ENCODE measurements at regions not wholly inside any gene's neighbourhood (a gene's known extent, or its start where the extent isn't known, plus 50 kb on each side); places are given as distances from the start of the nearest gene placed in this dataset.

GRCh38 chr5:100313657-100314056, 221.5 kb upstream of the FAM174A start:
- Mint-ChIP-seq H3K36me3 (ENCODE audit: low read depth) (no peaks in the 10 kb centered on the region), H3K27me3 (no peaks in the 10 kb centered on the region), H3K27ac (no peak overlapping the region), H3K4me1 (ENCODE audit: low read depth) (no peaks in the 10 kb centered on the region), H3K4me3 (no peak overlapping the region), H3K9me3 (peaks cover 13% of the 10 kb centered on the region)

- Mint-ChIP-seq H3K27ac (no peak overlapping the region), H3K9me3 (peaks cover 13% of the 10 kb centered on the region), H3K36me3 (ENCODE audit: low read depth) (no peaks in the 10 kb centered on the region), H3K4me3 (no peak overlapping the region), H3K27me3 (no peaks in the 10 kb centered on the region), H3K4me1 (ENCODE audit: low read depth) (no peaks in the 10 kb centered on the region)
Observed at GRCh38 chr5:100311806-100312205, 223.4 kb upstream of the FAM174A start.

- H3K27ac Mint-ChIP-seq: no peak overlapping the region
- H3K9me3 Mint-ChIP-seq: no peaks in the 10 kb centered on the region
- no peaks in the 10 kb centered on the region for H3K27me3 Mint-ChIP-seq
- H3K4me1 Mint-ChIP-seq (ENCODE audit: low read depth): no peaks in the 10 kb centered on the region
- no peak overlapping the region for H3K4me3 Mint-ChIP-seq
- H3K36me3 Mint-ChIP-seq (ENCODE audit: low read depth): no peaks in the 10 kb centered on the region
Observed at GRCh38 chr5:100306000-100306399, 229.2 kb upstream of the FAM174A start.

GRCh38 chr5:100303216-100303615, 232.0 kb upstream of the FAM174A start:
- H3K4me3 Mint-ChIP-seq: no peak overlapping the region
- H3K27ac Mint-ChIP-seq: no peak overlapping the region
- H3K4me1 Mint-ChIP-seq (ENCODE audit: low read depth): no peaks in the 10 kb centered on the region
- no peaks in the 10 kb centered on the region for H3K9me3 Mint-ChIP-seq
- no peaks in the 10 kb centered on the region for H3K27me3 Mint-ChIP-seq
- H3K36me3 Mint-ChIP-seq (ENCODE audit: low read depth): no peaks in the 10 kb centered on the region

GRCh38 chr5:100299261-100299660, 235.9 kb upstream of the FAM174A start:
- Mint-ChIP-seq H3K27ac (no peak overlapping the region), H3K27me3 (no peaks in the 10 kb centered on the region), H3K9me3 (no peaks in the 10 kb centered on the region), H3K36me3 (ENCODE audit: low read depth) (no peaks in the 10 kb centered on the region), H3K4me1 (ENCODE audit: low read depth) (no peaks in the 10 kb centered on the region), H3K4me3 (no peak overlapping the region)

GRCh38 chr5:100276071-100276470, 259.1 kb upstream of the FAM174A start:
- H3K4me3 Mint-ChIP-seq: no peak overlapping the region
- H3K27ac Mint-ChIP-seq: no peak overlapping the region
- no peaks in the 10 kb centered on the region for H3K9me3 Mint-ChIP-seq
- no peaks in the 10 kb centered on the region for H3K27me3 Mint-ChIP-seq
- no peaks in the 10 kb centered on the region for H3K4me1 Mint-ChIP-seq (ENCODE audit: low read depth)
- H3K36me3 Mint-ChIP-seq (ENCODE audit: low read depth): no peaks in the 10 kb centered on the region

GRCh38 chr5:100275631-100276030, 259.5 kb upstream of the FAM174A start:
- no peak overlapping the region for H3K4me3 Mint-ChIP-seq
- no peaks in the 10 kb centered on the region for H3K4me1 Mint-ChIP-seq (ENCODE audit: low read depth)
- no peaks in the 10 kb centered on the region for H3K36me3 Mint-ChIP-seq (ENCODE audit: low read depth)
- no peaks in the 10 kb centered on the region for H3K27me3 Mint-ChIP-seq
- H3K27ac Mint-ChIP-seq: no peak overlapping the region
- no peaks in the 10 kb centered on the region for H3K9me3 Mint-ChIP-seq

GRCh38 chr5:100273846-100274580, 261.2 kb upstream of the FAM174A start:
- no peaks in the 10 kb centered on the region for H3K36me3 Mint-ChIP-seq (ENCODE audit: low read depth)
- no peak overlapping the region for H3K4me3 Mint-ChIP-seq
- no peak overlapping the region for H3K27ac Mint-ChIP-seq
- H3K4me1 Mint-ChIP-seq (ENCODE audit: low read depth): no peaks in the 10 kb centered on the region
- no peaks in the 10 kb centered on the region for H3K9me3 Mint-ChIP-seq
- no peaks in the 10 kb centered on the region for H3K27me3 Mint-ChIP-seq

- H3K4me1 Mint-ChIP-seq (ENCODE audit: low read depth): no peaks in the 10 kb centered on the region
- H3K27me3 Mint-ChIP-seq: no peaks in the 10 kb centered on the region
- H3K36me3 Mint-ChIP-seq (ENCODE audit: low read depth): no peaks in the 10 kb centered on the region
- no peak overlapping the region for H3K27ac Mint-ChIP-seq
- H3K4me3 Mint-ChIP-seq: no peak overlapping the region
- no peaks in the 10 kb centered on the region for H3K9me3 Mint-ChIP-seq
Observed at GRCh38 chr5:100270023-100270771, 265.0 kb upstream of the FAM174A start.

GRCh38 chr5:100260968-100261367, 274.2 kb upstream of the FAM174A start:
- Mint-ChIP-seq H3K9me3 (no peaks in the 10 kb centered on the region), H3K4me3 (no peak overlapping the region), H3K4me1 (ENCODE audit: low read depth) (no peaks in the 10 kb centered on the region), H3K27ac (no peak overlapping the region), H3K36me3 (ENCODE audit: low read depth) (no peaks in the 10 kb centered on the region), H3K27me3 (no peaks in the 10 kb centered on the region)

GRCh38 chr5:100252944-100253343, 282.2 kb upstream of the FAM174A start:
- Mint-ChIP-seq H3K36me3 (ENCODE audit: low read depth) (no peaks in the 10 kb centered on the region), H3K4me3 (no peak overlapping the region), H3K4me1 (ENCODE audit: low read depth) (no peaks in the 10 kb centered on the region), H3K9me3 (no peaks in the 10 kb centered on the region), H3K27ac (no peak overlapping the region), H3K27me3 (no peaks in the 10 kb centered on the region)

- Mint-ChIP-seq H3K4me3 (no peak overlapping the region), H3K9me3 (no peaks in the 10 kb centered on the region), H3K36me3 (ENCODE audit: low read depth) (no peaks in the 10 kb centered on the region), H3K27ac (no peak overlapping the region), H3K4me1 (ENCODE audit: low read depth) (no peaks in the 10 kb centered on the region), H3K27me3 (no peaks in the 10 kb centered on the region)
Observed at GRCh38 chr5:100252037-100252436, 283.1 kb upstream of the FAM174A start.

- no peaks in the 10 kb centered on the region for H3K4me1 Mint-ChIP-seq (ENCODE audit: low read depth)
- H3K27me3 Mint-ChIP-seq: no peaks in the 10 kb centered on the region
- H3K4me3 Mint-ChIP-seq: no peak overlapping the region
- no peaks in the 10 kb centered on the region for H3K9me3 Mint-ChIP-seq
- H3K36me3 Mint-ChIP-seq (ENCODE audit: low read depth): no peaks in the 10 kb centered on the region
- no peak overlapping the region for H3K27ac Mint-ChIP-seq
Observed at GRCh38 chr5:100249884-100250269, 285.3 kb upstream of the FAM174A start.

- no peak overlapping the region for H3K4me3 Mint-ChIP-seq
- H3K9me3 Mint-ChIP-seq: no peaks in the 10 kb centered on the region
- H3K27me3 Mint-ChIP-seq: no peaks in the 10 kb centered on the region
- no peaks in the 10 kb centered on the region for H3K36me3 Mint-ChIP-seq (ENCODE audit: low read depth)
- no peaks in the 10 kb centered on the region for H3K4me1 Mint-ChIP-seq (ENCODE audit: low read depth)
- H3K27ac Mint-ChIP-seq: no peak overlapping the region
Observed at GRCh38 chr5:100249211-100249883, 285.8 kb upstream of the FAM174A start.

- Mint-ChIP-seq H3K9me3 (peaks cover 16% of the 10 kb centered on the region), H3K4me3 (no peak overlapping the region), H3K27ac (no peak overlapping the region), H3K36me3 (ENCODE audit: low read depth) (no peaks in the 10 kb centered on the region), H3K4me1 (ENCODE audit: low read depth) (no peaks in the 10 kb centered on the region), H3K27me3 (no peaks in the 10 kb centered on the region)
Observed at GRCh38 chr5:100232736-100233135, 302.4 kb upstream of the FAM174A start.

Measured in stimulated activated naive CD8-positive, alpha-beta T cell treated with anti-CD3 and anti-CD28 coated beads, Interleukin-15, Interleukin-2, amounts not matched to agents 100 ng/mL and 50 ng/mL, for 24 hours (primary cell).